Dedifferentiated amniotic fluid mesenchymal stem cell (primary cell): ENCODE measurements at regions not wholly inside any gene's neighbourhood (a gene's known extent, or its start where the extent isn't known, plus 50 kb on each side); places are given as distances from the start of the nearest gene placed in this dataset.

Experiments
- DNase-seq: peaks from one replicate; pipeline ENCODE4 v3.0.0-alpha.2; 2016; ENCODE audit errors: extremely low spot score

GRCh38 chr6:142500250-142500786 lies 198.5 kb downstream of the ADGRG6 start:
- peak; percentile 19 for DNase-seq

GRCh38 chr6:142501795-142502194 lies 200.0 kb downstream of the ADGRG6 start:
- no peak for DNase-seq

GRCh38 chr6:142507065-142507464 lies 205.3 kb downstream of the ADGRG6 start:
- no peak for DNase-seq

GRCh38 chr6:142510211-142510610 lies 208.4 kb downstream of the ADGRG6 start:
- no peak for DNase-seq

- DNase-seq, result no peak
These were observed 216.3 kb downstream of the ADGRG6 start for GRCh38 chr6:142518126-142518525.

GRCh38 chr6:142518761-142519160 lies 217.0 kb downstream of the ADGRG6 start:
- no peak for DNase-seq

- no peak for DNase-seq
These were observed 220.0 kb downstream of the ADGRG6 start for GRCh38 chr6:142521791-142522190.

- peak; percentile 41 for DNase-seq
These were observed 221.9 kb downstream of the ADGRG6 start for GRCh38 chr6:142523515-142524375.

GRCh38 chr6:142530566-142530965 lies 228.8 kb downstream of the ADGRG6 start:
- no peak for DNase-seq

- no peak for DNase-seq
These were observed 229.9 kb downstream of the ADGRG6 start for GRCh38 chr6:142531727-142532126.

- DNase-seq, result no peak
These were observed 232.3 kb downstream of the ADGRG6 start for GRCh38 chr6:142534076-142534475.

- DNase-seq, result no peak
These were observed 232.7 kb downstream of the ADGRG6 start for GRCh38 chr6:142534484-142534883.

- DNase-seq, result no peak
These were observed 236.0 kb downstream of the ADGRG6 start for GRCh38 chr6:142537612-142538478.

- no peak for DNase-seq
These were observed 241.0 kb downstream of the ADGRG6 start for GRCh38 chr6:142542704-142543233.

- no peak for DNase-seq
These were observed 241.8 kb downstream of the ADGRG6 start for GRCh38 chr6:142543606-142544005.

- DNase-seq, result no peak
These were observed 242.5 kb downstream of the ADGRG6 start for GRCh38 chr6:142544199-142544838.

- DNase-seq, result no peak
These were observed 243.3 kb downstream of the ADGRG6 start for GRCh38 chr6:142545147-142545546.

GRCh38 chr6:142548566-142548965 lies 246.8 kb downstream of the ADGRG6 start:
- DNase-seq, result no peak

- DNase-seq, result no peak
These were observed 248.7 kb downstream of the ADGRG6 start for GRCh38 chr6:142550310-142551063.

- no peak for DNase-seq
These were observed 249.5 kb downstream of the ADGRG6 start for GRCh38 chr6:142551274-142551811.

GRCh38 chr6:142558786-142559185 lies 257.0 kb downstream of the ADGRG6 start:
- DNase-seq, result no peak
